ENCODE measurements at regions not wholly inside any gene's neighbourhood (a gene's known extent, or its start where the extent isn't known, plus 50 kb on each side); places are given as distances from the start of the nearest gene placed in this dataset.
"Not testable (repeated sequence)": the region's sequence is repeated elsewhere in the genome, so short reads cannot be mapped to it uniquely, and the experiment has no call there.

DNA sequence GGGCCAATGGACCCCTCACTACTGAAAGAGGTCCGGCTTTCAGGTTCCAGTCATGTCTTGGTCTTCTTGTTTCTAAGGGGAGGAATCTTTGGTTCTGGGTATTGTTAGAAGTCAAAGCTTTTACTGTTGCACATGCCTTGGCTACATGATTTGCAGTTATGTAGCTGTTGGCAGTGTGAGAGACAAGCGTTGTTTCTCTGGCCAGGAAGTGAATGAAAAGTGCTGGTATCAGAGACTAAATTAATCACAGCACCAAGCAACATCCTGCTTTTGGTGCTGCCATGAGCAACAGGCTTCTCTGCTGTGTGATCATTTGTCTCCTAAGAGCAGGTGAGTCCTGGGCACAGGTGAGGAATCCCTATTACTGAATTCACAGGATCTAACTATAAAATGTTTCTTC is 100.1 kb upstream of the PRSS3 start:
- DNase-seq (ENCODE audit: low read depth in 2 of 2): no peak

DNA sequence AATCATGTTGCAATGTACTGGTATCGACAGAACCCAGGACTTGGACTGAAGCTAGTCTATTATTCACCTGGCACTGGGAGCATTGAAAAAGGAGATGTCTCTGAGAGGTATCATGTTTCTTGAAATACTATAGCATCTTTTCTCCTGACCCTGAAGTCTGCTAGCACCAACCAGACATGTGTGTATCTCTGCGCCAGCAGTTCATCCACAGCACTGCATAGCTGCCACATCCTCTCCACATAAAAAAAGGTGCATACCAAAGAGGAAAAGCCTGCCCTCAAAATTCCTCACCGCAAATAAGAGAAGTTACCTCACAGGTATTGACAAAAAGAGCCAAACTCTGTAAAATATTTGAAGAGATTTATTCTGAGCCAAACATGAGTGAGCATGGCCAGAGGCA is 99.5 kb upstream of the PRSS3 start:
- no peak for DNase-seq (ENCODE audit: low read depth in 2 of 2)

DNA sequence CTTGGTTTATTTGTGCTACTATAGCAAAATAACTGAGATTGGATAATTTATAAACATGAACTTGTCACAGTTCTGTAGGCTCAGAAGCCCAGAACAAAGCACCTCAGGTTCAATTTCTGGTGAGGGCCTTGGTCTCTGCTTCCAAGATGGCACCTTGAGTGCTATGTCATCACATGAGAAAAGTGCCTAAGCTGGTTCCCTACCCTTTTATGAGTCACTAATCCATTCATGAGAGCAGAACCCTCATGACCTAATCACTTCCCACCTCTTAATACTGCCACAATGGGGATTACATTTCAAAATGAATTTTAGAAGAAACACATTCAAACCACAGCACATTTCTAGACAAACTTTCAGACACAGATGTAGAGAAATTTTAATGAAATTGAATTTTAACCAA is 98.2 kb upstream of the PRSS3 start:
- DNase-seq (ENCODE audit: low read depth in 2 of 2): no peak

DNA sequence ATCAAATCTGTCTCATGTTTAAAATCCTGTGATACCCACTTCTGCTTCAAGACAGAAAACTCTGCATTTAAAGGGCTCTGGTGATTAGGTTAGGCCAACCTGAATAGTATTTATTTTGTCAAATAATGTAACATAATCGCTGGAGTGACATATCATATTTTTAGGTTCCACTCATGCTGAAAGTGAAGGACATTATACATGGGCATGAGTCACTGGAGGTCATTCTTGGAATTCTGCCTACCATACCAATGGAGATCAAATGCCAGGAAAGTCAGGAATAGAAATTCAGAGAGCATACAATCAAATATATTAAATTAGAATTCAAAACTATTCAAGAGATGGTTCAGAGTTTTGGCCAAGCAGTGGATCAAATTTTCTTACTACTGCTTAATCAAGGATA is 97.1 kb upstream of the PRSS3 start:
- no peak for DNase-seq (ENCODE audit: low read depth in 2 of 2)

DNA sequence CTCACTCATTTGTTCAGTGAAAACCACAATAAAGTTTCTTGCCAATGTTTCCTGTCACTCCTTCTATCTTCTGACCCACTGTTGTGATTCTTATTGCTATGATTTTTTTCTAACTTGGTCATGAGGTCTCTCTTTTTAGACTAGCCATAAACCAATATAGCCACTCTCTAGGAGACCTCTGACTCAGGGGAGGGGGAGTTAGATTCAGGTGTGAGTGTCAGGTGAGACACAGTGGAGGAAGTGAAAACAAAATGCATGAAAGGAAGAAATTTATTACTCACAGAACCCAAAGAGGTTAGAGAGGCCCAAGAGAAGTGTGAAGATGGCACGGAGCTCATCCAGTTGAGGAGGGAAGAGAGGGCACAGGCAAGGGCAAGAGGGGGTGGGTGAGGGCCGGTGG is 94.4 kb upstream of the PRSS3 start:
- DNase-seq (ENCODE audit: low read depth in 2 of 2): not testable (repeated sequence)

DNA sequence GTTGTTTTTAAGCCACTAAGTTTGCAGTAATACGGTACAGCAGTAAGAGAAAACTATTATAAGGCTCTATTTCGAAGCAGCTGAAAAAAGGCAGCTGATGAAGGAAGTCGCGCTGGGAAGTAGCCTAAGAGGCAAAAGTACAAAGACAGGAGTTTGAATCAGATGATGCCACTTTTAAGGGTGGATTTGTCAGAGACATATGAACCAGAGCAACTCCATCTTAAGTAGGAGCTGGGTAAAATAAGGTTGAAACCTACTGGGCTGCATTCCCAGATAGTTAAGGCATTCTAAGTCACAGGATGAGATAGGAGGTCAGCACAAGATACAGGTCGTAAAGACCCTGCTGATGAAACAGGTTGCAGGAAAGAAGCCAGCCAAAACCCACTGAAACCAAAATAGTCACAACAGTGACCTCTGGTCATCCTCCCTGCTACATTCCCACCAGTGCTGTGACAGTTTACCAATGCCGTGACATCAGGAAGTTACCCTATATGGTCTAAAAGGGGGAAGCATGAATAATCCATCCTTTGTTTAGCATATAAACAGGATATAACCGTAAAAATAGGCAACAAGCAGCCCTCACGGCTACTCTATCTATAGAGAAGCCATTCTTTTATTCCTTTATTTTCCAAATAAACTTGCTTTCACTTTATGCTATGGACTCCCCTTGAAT is 91.8 kb upstream of the PRSS3 start:
- DNase-seq (ENCODE audit: low read depth in 2 of 2): no peak

DNA sequence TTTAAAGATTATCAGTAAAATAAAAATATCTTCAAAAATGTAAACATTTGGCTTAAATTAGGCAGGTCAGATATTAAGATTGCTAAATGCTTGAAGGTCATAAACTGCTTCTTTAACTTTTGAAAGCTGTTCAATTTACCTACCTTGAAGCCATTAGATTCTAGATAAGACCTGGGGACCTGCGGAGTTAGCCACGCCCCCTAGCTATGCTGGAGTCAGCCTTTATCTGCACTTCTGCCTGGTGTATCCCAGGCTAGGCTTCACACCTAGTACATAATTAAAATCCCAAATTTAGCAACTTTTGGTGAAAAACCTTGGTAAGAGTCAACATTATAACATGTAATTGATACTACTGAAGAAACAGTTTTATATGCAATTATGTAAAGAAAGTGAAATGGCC is 89.9 kb upstream of the PRSS3 start:
- not testable (repeated sequence) for DNase-seq (ENCODE audit: low read depth in 2 of 2)

DNA sequence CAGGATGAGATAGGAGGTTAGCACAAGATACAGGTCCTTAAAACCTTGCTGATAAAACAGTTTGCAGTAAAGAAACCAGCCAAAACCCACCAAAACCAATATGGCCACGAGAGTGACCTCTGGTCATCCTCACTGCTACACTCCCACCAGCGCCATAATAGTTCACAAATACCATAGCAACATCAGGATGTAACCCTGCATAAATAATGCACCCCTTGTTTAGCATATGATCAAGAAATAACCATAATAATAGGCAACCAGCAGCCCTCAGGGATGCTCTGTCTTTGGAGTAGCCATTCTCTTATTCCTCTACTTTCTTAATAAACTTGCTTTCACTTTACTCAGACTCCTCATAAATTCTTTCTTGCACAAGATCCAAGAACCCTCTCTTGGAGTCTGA is 86.9 kb upstream of the PRSS3 start:
- no peak for DNase-seq (ENCODE audit: low read depth in 2 of 2)

DNA sequence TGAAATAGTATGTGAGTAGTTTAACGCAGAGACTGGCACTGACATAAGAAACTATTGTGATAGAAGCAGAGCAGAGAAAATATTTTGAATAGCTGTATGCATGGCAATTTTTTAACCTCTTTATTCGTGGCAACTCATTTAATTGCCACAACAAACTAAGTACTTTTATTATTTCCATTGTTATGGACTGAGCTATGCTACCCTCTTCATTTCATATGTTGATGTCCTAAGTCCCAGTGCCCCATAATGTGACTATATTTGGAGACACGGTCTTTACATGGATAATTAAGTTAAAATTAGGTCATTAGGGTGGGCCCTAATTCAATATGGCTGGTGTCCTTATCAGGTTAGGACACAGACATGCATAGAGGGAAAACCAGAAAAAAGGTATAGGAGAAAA is 86.1 kb upstream of the PRSS3 start:
- DNase-seq (ENCODE audit: low read depth in 2 of 2): no peak

DNA sequence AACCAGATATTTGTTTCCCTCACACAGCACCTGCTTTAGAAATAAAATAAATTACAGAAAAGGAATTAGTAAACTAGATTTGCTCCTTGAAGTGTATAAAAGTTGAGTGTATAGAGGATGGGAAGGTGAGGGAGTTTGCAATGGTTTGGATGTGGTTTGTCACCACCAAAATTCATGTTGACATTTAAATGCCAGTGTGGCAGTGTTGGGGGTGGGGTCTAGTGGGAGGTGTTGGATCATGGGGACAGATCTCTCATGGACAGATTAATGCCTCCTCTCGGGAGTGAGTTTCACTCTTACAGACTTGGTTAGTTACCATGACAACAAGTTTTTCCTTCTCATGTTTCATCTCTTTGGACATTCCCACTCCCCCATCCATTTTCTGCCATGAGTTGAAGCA is 83.9 kb upstream of the PRSS3 start:
- DNase-seq (ENCODE audit: low read depth in 2 of 2): not testable (repeated sequence)

DNA sequence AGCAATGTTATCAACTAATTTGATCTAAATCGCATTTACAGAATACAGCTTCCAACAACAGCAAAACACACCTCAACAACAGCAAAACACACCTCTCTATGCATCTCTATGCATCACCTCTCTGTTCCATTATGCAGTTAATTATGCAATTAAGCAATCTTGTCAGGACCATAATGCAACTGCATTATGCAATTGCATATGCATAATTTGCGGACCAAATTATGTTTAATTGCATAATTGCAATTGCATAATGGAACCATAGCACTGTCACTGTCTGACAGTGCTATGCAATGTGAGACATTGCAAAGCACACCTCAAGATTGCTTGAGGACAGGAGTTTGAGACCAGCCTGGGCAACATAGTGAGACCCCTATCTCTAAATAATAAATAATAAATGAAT is 80.4 kb upstream of the PRSS3 start:
- DNase-seq (ENCODE audit: low read depth in 2 of 2): no peak

DNA sequence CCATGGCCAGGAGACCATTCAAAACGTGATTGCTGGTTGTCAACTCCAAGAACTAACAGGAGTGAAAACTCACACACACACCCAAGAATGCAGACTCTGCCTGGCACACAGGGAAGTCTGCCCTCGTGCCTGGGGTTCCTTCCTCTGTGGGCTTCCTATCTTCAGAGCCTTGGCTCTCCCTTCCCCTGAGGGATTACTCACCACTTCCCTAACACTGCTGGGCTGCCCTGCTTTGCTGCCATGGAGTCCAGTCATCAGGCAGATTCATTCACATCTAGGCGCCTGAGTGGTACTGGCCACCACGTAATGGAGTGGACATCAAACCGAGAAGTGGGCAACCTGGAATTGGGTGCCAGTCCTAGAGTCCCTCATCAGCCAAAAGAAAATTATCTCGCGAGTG is 76.4 kb upstream of the PRSS3 start:
- DNase-seq (ENCODE audit: low read depth in 2 of 2): no peak

DNA sequence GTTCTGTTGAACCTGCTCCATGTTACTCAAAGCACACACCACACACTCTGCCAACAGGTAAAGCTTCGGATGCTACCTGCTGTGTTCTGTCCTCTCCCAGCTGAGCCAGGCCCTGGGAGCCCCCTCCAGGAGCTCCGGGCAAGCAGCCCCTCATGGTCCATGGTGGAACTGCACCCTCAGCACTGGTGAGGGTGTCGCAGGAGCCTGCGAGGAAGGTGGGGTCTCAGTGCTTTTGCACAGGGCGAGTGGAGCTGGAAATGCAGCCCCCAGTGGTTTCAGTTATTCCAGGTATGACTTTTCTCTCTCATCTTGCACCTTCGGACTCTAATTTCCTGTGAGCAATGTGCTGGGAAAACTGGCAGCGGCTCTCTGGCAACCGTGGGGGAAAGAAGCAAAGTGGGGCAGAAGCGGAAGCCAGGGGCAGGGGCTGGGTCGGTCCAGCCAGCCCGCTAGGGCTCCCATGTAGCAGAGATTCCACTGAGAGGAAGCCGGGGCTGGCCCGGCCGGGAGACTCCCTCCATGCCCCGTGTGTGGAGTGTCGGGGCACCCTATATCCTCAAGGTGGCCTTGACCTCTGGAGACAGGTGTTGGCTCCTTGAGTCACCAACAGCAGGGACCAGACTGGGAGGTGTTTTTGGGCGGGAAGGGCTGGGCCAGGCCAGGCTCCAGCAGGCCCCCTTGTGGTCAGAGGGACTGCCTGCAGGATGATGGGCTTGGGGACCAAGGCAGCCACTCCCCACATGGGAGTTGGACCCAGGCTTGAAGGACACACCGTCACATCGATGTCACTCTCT is 75.6 kb upstream of the PRSS3 start:
- DNase-seq (ENCODE audit: low read depth in 2 of 2): no peak

DNA sequence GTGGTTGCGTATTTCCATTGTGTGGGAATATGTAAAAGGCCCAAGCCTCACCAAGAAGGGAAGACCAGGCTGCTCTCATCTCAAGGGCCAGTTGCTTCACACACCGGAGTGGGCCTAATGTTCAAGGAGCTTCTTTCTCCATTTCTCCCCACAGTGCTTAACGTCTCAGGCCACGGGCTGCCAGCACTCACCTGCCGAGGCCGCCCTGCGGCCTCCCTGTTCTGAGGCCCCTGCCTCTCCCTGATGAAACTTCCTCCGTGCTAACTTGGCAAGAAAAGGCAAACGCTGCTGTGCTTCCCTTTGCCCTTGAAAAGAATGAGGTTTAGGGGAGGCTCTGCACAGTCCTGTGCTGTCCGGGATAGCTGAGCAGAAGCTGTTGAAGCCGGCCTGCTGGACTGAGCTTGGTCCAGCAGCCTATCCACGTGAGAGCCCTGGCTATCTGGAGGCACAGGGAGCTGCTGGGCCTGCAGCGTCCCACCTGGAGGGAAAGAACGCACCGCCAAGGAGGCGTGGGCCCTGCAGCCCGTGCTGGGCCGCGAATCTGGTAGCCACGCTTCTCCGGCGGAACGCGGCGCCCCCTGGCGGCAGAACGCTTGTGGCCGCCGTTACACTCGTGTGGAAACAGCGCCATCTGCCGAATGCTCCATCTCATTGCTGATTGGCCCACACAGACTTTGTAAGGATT is 73.5 kb upstream of the PRSS3 start:
- peak; percentile 61 to 70 for DNase-seq (ENCODE audit: low read depth in 2 of 2)

DNA sequence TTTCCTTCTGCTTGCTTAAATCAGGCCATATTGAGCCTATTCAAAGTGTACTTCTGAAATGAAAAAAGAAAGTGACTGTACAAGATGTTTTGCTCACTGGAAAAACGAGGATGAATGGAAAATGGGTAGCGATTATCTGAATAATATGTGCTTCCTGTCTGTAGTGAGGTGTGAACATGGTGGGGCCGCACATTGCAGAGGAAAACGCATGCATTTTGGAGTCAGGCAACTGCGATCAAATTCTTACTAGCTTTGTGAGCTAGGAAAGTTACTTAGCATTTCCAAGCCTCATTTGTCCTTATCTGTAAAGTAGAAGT is 73.0 kb upstream of the PRSS3 start:
- DNase-seq (ENCODE audit: low read depth in 2 of 2): no peak

DNA sequence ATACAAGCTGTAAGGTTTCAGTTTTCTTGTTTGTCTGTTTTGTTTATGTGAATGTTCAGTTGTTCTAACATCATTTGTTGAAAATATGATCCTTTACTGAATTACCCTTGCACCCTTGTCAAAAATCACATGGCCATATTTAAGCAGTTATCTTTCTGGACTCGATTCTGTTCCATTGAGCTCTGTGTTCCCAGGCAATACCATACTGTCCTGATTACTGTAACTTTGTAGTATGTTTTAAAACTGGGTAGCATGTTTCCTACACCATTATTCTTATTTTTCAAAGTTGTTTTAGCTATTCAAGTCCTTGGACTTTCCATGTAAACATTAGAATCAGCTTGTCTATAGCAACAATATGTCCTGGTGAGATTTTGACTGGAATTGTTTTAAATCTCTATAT is 66.7 kb upstream of the PRSS3 start:
- no peak for DNase-seq (ENCODE audit: low read depth in 2 of 2)

DNA sequence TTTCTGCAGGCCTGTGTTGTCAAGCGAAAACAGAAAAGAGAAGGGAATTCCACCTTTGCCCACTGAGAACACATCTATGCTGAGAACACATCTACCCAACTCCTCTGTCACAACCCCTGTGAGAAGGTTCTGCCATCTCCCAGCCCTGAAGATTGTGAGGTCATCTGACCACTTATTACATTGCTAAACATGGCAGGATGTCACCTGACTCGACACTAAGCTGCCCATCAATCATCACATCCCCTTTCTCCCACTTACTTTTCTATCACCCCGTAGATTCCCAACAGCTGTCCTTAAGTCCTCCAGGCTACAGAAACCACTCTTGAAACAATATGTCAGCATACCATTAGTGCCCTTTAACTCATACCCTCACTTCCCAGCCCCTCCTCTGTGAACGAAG is 64.2 kb upstream of the PRSS3 start:
- DNase-seq (ENCODE audit: low read depth in 2 of 2): no peak

DNA sequence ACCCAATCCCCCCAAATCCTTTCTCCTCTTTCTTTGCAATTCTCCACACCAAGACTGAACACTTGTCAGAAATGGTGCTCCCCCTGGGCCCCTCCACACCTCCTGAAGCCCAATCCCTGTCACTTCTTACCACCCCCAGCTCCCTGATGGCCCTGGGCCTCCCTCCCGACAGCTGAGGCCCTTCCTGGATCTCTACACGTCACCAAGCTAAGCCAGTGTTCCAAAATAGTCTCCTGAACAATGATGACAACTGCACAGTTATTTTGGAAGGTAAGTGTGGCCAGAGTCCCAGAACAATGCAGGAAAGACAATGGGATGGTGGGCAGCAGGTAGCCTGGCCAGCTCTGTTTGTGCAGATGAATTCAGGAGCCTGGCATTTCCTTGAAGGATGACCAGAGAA is 63.7 kb upstream of the PRSS3 start:
- no peak for DNase-seq (ENCODE audit: low read depth in 2 of 2)

DNA sequence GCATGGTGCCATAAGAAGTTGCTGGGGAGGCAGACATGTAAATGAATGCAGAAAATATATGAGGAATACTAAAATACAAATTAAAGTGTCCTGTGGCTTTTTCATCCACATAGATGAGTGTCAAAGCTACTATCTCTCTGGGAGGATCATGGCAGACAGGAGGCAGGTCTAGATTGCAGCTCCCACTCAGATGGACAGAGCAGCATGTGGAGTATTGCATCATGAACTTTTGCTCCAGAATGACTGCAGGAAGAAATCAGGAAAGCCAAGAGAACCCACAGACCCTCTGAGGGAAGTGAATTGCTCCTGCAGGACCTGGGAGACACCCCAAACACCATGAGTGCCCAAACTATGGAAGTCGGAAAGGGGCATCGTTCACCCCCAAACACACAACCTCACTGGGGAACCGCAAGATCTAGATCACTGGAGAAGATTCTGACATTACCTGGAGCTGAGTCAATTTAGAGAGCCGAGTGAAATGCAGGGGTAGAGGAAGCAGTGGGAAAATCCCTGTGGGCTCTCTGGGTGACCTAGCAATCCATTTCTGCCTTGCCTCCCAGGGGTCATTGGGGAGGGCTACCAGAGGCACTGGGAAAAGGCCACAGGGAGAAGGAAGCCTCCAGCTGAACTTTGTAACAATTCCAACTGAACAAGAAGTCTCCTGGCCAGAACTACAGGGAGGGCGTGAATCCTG is 61.0 kb upstream of the PRSS3 start:
- not testable (repeated sequence) for DNase-seq (ENCODE audit: low read depth in 2 of 2)

DNA sequence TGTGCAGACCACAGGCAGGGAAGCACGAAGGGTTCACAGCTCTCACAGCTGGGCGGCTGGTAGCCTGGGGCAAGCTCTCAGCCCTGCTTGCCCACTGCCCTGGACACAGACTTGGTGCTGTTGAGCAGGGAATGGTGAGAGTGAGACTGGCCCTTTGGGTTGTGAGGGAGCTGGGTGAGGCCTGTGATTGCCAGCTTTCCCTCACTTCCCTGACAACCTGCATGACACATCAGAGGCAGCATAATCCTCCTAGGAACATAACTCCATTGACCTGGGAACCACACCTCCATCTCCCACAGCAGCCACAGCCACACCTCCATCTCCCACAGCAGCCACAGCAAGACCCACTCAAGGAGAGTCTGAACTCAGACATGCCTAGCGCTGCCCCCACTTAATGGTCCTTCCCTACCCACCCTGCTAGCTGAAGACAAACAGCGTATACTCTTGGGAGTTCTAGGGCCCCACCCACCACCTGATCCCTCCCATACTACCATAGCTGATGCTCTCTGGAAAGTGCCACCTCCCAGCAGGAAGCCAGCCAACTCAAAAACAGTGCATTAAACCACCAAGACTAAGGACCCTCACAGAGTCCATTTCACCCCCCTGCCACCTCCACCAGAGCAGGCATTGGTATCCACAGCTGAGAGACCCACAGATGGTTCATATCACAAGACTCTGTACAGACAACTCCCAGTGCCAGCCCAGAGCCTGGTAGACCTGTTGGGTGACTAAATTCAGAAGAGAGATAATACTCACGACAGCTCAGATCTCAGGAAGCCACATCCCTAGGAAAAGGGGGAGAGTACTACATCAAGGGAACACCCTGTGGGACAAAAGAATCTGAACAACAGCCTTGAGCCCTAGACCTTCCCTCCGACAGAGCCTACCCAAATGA is 60.2 kb upstream of the PRSS3 start:
- DNase-seq (ENCODE audit: low read depth in 2 of 2): not testable (repeated sequence)

DNA sequence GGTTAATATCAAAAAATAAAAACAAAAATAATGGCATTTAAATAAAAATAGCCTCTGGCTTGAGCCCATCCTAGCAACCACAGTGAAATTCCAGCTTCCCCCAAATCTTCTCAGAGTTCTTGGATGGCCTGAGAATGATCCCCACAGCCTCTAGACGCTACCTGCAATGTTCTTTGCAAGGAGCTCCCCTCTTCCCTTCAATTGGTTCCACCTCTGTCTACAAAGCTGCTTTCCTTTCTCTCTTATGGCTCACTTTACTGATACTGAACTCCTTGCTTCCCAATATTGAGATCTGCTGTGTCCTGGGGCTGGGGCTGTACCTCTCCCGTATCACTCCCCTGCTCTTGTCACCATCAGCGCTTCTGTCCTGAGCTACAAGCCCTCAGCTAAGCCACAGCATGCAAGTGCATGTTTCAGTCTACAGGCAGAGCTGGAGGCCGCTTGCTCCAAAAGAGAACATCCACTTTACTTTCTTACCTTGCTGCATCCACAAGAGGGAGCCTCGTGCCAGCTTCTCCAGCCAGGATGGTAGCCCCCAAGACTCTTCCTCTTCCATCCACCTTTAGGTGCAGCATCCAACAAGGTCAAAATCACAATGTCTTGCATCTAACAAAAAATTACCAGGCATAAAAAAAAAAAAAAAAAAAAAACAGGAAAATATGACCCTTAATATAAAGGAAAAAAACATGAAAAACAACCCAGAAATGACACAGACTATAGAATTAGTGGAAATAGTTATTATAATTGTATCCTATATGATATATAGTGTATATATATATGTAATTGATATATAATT is 57.4 kb upstream of the PRSS3 start:
- no peak for DNase-seq (ENCODE audit: low read depth in 2 of 2)

All from activated CD8-positive, alpha-beta memory T cell treated with anti-CD3 and anti-CD28 coated beads for 4 hours (primary cell).